Stromal cell of bone marrow (primary cell): ENCODE measurements at regions not wholly inside any gene's neighbourhood (a gene's known extent, or its start where the extent isn't known, plus 50 kb on each side); places are given as distances from the start of the nearest gene placed in this dataset.
A peak's percentile ranks its signal among the peaks of the same experiment; 100 is the strongest.
"Not testable (repeated sequence)": the region's sequence is repeated elsewhere in the genome, so short reads cannot be mapped to it uniquely, and the experiment has no call there.

Experiments used
- DNase-seq: peaks from one replicate; pipeline ENCODE4 v3.0.0-alpha.2; 2012; ENCODE audit warnings: low read depth

DNA sequence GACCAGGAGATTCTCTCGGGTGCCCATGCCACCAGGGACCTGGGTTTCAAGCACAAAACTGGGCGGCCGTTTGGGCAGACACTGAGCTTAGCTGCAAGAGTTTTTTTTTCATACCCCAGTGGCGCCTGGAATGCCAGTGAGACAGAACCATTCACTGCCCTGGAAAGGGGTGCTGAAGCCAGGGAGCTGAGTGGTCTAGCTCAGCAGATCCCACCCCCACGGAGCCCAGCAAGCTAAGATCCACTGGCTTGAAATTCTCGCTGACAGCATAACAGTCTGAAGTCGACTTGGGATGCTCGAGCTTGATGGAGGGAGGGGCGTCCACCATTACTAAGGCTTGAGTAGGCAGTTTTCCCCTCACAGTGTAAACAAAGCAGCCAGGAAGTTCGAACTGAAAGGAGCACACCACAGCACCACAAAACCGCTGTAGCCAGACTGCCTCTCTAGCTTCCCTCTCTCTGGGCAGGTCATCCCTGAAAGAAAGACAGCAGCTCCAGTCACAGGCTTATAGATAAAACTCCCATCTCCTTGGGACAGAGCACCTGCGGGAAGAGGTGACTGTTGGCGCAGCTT, 157.7 kb downstream of the GIPC2 start:
- not testable (repeated sequence) for DNase-seq

- DNase-seq: no peak
Observed at GRCh38 chr1:78210175-78210574, 164.4 kb downstream of the GIPC2 start.

DNA sequence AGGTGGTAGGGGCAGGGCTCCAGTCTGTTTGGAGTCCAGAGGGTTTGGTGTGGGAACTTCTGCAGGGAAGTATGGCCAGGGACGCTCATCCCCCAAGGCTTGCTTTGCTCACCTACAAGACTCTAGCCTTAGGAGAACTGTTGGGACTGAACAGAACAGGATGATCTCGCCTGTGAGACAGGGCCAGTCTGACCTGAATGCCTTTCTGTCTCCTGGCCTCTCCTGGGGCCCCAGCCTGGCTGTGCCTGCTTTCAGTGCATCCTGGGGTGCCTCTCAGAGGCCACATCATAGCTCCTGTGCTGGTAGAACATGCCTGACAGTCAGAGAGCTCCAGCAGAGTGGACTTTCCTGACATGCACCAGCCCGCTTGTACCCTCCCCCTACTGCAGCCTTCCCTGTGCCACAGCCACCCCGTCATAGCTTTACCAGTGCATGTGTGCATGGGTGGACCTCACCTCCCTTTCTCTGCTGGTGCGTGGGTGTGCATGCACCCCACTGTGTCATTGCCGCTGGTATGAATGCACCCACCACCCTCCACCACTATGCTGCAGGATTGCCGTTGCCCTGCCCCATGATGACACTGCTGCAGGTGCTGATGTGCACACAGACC, 165.8 kb downstream of the GIPC2 start:
- DNase-seq: no peak

DNA sequence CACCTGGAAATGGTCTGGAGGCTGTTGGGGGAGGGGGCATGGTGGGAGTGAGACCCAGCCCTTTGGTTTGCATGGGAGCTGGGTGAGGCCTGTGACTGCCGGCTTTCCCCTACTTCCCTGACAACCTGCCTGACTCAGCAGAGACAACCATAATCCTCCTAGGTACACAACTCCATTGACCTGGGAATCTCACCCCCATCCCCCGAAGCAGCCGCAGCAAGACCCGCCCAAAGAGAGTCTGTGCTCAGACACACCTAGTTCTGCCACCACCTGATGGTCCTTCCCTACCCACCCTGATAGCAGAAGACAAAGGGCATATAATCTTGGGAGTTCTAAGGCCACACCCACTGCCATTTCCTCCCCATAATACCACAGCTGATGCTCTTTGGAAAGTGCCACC, 168.6 kb downstream of the GIPC2 start:
- DNase-seq: no peak

GRCh38 chr1:78222225-78222959, 176.6 kb downstream of the GIPC2 start:
- DNase-seq: no peak

DNA sequence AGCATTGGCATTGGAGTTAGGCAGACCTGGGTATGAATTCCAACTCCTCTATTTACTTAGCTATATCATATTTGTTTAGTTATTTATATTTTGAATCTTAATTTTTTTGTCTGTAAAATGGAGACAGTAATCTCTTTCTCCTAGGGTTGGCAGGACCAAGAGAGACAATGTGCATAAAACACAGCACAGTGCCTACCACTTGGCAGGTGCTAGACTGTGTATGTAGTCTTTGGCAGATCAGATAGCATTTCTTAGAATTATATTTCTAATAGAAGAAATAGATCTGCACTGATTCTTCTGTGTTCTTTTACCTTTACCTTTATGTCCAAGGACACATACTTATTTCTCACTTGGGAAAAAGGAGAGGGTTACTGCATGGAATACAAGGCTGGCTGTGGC, 177.2 kb downstream of the GIPC2 start:
- no peak for DNase-seq

DNA sequence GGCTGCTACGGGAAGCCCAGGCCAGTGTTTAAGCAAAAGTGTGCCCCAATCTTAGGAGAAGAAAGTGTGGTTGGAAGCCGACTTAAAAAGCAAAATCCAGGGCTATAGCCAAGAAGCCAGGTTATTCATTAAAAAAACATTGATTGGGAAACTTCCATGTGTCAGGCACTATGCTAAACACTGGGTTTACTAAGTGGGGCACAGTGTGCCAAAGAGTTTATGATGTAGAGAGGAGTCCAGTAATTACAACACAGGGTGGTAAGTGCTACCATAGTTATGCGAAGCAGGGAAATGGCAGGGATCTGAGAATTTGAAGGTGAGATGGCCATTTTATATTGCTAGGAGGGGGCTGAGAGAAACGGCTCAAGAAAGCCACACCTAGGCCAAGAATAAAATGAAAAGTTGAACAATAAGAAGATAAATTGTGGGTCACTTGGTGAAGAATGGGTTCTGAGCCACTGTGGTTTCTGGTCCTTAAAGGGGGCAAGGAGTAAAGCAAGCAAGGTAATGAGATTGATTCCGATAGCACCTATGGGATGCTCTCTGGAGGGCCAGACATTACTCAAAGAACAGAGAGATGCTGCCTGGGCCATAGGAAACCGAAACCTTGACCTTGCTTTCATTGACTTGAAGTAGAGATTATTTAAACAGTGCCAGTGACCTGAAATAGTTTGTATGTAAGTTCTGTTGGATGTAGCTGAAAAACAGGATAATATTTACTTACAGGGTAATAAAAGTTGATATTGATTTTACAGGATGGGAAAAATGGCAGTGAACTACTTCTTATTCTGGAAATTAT, 177.8 kb downstream of the GIPC2 start:
- DNase-seq: peak; percentile 86

GRCh38 chr1:78224246-78224785, 178.6 kb downstream of the GIPC2 start:
- no peak for DNase-seq

DNA sequence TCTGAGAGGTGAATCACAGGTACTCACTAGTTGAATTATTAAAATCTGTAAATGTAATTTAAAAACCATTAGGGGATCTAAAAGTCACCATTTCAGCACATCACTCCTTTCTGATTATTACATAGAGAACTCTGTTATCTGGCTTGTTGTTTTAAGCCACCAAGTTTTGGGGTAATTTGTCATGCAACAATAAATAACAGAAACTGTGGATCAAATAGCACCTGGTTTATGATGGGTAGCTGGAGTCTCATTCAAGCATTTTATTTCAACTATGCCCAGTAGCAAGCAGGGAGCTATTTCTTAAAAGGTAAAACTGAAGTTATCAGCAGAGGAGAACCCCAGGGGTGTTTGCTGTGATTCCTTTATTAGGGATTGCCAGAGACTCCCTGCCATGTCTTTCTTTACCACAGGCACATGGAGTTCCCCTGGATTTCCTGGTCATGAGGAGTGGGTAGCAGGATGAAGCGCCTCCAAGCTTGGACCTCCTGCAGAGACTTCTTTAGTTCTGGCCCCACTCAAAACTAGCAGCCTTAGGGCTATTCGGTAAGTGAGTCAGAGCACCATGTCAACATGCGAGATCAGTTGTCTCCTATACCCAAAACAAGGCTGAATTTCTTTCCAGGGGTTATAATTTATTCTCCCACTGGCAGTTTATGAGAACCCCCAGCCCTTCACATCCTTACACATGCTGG, 179.2 kb downstream of the GIPC2 start:
- no peak for DNase-seq

DNA sequence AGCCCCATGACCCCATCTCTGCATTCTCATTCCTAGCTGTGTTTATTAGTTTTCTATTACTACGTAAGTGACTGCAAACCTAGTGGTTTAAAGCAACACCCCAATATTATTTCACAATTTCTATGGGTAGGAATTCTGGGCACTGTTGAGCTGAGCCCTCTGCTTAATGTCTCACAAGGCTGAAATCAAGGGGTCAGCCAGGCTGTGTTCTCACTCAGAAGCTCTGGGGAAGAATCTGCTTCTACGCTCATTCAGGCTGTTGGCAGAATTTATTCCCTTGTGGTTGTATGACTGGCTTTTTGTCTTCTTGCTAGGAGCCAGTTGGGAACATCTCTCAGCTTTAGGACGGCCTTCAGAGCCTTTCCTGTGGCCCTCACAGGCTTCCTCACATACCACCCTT, 181.0 kb downstream of the GIPC2 start:
- no peak for DNase-seq

- no peak for DNase-seq
Observed at GRCh38 chr1:78227705-78228635, 182.2 kb downstream of the GIPC2 start.

- peak; percentile 93 for DNase-seq
Observed at GRCh38 chr1:78229344-78229743, 183.6 kb downstream of the GIPC2 start.

GRCh38 chr1:78231477-78231876, 185.7 kb downstream of the GIPC2 start:
- DNase-seq: no peak

DNA sequence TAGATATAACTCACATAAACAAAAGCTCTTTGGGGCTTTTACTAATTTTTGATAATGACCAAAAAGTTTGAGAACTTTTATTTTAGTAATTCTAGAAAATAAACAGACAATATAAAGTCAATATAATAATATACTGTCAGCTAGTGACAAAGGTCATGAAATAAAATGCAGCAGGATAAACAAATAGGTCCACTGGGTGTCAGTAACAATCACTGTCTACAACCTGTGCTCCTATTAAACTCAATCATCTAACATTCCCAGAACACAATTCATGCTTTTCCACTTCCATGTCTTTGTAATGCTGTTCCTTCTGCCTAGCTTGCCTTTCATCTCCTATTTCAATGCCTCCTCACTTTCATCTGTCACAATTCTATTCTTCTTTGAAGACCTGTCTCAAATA, 186.1 kb downstream of the GIPC2 start:
- DNase-seq: no peak

DNA sequence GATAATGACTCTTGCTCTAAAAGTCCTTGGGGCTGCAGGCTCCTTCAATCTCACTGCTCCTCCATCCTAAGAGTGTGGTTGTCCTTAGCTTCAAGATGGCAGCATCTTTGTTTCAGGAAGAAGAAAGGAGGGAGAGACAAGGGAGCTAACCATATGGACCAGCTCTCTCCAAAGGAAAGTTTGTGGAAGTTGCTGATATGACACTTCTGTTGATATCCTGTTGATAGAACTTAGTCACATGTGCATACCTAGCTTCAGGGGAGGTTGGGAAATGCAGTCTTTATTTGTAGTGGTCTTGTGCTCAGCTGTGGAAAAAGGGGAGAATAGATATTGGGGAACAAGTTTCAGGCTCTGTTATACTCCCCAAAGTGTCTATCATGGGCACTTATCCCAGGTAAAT, 186.9 kb downstream of the GIPC2 start:
- DNase-seq: no peak

- DNase-seq: no peak
Observed at GRCh38 chr1:78234496-78234895, 188.7 kb downstream of the GIPC2 start.

DNA sequence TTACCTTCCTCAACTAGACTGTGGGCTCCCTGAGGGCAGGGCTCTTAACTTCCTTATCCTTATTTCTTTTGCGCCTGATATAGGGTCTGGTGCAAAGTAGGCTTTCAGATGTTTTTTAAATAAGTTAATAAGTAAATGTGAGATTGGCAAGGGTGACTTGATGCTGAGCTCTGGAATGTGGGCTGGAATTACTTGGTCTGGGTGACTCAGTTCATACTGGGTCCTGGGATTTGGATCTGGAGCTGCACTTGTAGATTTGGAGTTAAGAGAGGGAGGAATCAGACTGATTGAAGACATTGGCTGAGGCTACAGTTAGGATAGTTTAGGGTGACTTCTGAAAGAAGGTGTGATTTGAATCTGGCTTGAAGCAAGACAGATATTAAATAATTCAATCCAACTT, 190.9 kb downstream of the GIPC2 start:
- peak; percentile 38 for DNase-seq

DNA sequence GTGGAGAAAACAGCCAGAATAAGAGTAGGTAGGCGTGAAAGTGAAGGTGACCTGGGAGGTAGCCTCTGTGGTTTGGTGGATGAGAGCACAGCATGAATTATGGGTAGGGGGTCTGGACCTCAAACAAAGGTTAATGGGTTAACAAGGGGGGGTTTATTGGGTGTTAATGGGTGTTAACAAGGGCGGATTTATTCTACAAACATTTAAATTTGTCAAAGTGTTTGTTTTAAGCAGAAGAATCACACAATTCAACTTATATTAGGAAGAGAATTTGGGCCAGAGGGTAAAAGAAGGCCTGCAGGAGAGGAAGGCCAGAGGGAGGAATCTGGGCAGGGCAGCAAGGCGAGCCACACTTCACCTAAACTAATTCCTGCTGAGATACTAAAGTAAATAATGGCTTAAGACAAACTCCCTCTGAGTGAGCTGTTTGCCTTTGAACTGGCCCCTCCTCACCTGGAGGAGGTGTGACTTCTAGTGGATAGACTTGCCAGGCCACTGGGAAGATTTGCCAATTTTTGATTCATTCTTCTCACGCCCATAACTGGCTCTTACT, 191.7 kb downstream of the GIPC2 start:
- no peak for DNase-seq

DNA sequence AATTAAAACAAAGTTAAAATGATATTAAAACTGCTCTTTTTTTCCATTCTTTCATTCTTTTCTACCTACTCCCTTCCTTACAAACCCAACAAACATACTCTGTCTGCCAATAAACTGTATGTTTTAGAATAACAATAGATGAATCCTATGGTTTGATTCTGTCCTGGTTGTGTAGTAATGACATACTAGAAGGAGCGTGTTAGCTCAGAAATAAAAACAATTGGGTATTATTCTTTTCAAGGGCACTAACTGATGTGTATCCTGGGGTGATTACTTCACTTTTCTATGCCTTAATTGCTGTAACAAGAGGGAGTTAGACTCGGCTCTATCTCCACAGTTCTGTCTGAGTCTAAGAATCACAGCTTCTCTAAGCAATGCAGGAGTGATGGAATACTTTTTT, 194.4 kb downstream of the GIPC2 start:
- no peak for DNase-seq

DNA sequence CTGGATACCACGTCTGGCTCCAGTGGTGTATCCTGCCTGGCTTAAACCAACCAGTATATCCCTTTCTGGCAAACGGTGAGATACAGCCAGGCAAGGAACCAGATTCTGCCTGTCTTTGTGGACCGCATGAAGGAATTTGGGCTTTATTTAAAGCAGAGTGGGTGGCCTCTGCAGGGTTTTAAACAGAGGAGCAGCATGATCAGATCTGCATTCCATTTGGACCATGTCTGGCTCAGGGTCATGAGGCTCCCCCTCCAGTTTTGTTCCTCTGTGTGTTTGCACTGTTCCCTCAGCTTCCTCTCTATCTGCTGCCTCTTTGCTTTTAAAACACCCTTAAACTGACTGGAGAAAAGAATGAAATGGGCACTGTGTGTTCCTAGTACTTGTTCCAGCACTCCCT, 195.0 kb downstream of the GIPC2 start:
- no peak for DNase-seq

DNA sequence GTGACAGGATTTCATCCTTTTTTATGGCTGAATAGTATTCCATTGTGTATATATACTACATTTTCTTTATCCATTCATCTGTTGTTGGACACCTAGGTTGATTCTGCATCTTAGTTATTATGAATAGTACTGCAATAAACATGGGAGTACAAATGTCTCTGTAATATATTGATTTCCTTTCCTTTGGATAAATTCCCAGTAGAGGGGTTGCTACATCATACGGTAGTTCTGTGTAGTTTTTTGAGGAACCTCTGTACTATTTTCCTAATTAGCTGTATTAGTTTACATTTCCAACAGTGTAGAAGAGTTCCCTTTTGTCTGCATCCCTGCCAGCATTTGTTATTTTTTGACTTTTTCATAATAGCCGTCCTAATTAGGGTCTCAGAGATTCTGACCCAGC, 201.3 kb downstream of the GIPC2 start:
- DNase-seq: no peak
